IMR-90 (cell line): ENCODE measurements at regions not wholly inside any gene's neighbourhood (a gene's known extent, or its start where the extent isn't known, plus 50 kb on each side); places are given as distances from the start of the nearest gene placed in this dataset.

Source experiments
- ATAC-seq: fragments of 200-7000 bp; cut with Tn5 transposase; 2 replicates; pipeline ENCODE4 v1.9.1; 2020; ENCODE audit warnings: low read depth, mild to moderate bottlenecking, moderate library complexity
- BruUV-seq: library from RNA; stranded (reverse); fragments of 400-500 nt; replicated peaks from 2 replicates; lab custom pipeline; 2021; lab: Mats Ljungman, UMichigan
- CTCF ChIA-PET: fragments of 300-600 bp; formaldehyde crosslinking; extraction: SDS; loops from one replicate; lab custom pipeline; 2021; ENCODE audit warnings: antibody characterized with exemption; lab: Yijun Ruan, JAX
- POLR2A ChIA-PET: fragments of 300-600 bp; sonication (Branson Sonifier 250); formaldehyde crosslinking; loops from one replicate; lab custom pipeline; 2022; ENCODE audit warnings: antibody characterized with exemption; ENCODE audit not compliant: unreplicated experiment; lab: Charles Lee
- DNase-seq: peaks from one replicate; pipeline ENCODE4 v3.0.0; 2013
- H2AFZ ChIP-seq: replicated peaks from 2 replicates; pipeline ENCODE3; 2013; ENCODE audit warnings: low read length, mild to moderate bottlenecking; ENCODE audit not compliant: poor library complexity
- H2AK5ac ChIP-seq: 2 replicates; pipeline ENCODE4 v1.6.1; 2013; ENCODE audit warnings: low read depth, low read length, inconsistent platforms
- H2AK9ac ChIP-seq: replicated peaks from 2 replicates; pipeline ENCODE3; 2013; ENCODE audit warnings: mild to moderate bottlenecking, low read depth, low read length, moderate library complexity; ENCODE audit not compliant: poor library complexity
- H2BK120ac ChIP-seq: 2 replicates; pipeline ENCODE4 v1.6.1; 2013; ENCODE audit warnings: low read depth, low read length, inconsistent platforms
- H2BK15ac ChIP-seq: 3 replicates; pipeline ENCODE4 v1.6.1; 2013; ENCODE audit warnings: low read depth, low read length, inconsistent platforms
- H2BK20ac ChIP-seq: 2 replicates; pipeline ENCODE4 v1.6.1; 2013; ENCODE audit warnings: low read depth, mild to moderate bottlenecking, inconsistent platforms, low read length, moderate library complexity
- H2BK5ac ChIP-seq: 2 replicates; pipeline ENCODE4 v1.6.1; 2013; ENCODE audit warnings: mild to moderate bottlenecking, low read depth, low read length, inconsistent platforms; ENCODE audit not compliant: poor library complexity, severe bottlenecking
- H3K14ac ChIP-seq: replicated peaks from 2 replicates; pipeline ENCODE4 v1.6.1; 2013; ENCODE audit warnings: low read depth, low read length, inconsistent platforms
- H3K18ac ChIP-seq: 2 replicates; pipeline ENCODE4 v1.6.1; 2013; ENCODE audit warnings: low read depth, low read length, control low read depth
- H3K23ac ChIP-seq: 2 replicates; pipeline ENCODE4 v1.6.1; 2013; ENCODE audit warnings: low read depth, low read length, inconsistent platforms
- H3K27ac ChIP-seq: 2 replicates; pipeline ENCODE4 v1.5.1; 2013; ENCODE audit warnings: mild to moderate bottlenecking, control low read depth, low read length; ENCODE audit not compliant: insufficient read depth
- H3K27me3 ChIP-seq: 2 replicates; pipeline ENCODE4 v1.6.1; 2013; ENCODE audit warnings: low read length; ENCODE audit not compliant: control insufficient read depth, insufficient read depth
- H3K36me3 ChIP-seq: 2 replicates; pipeline ENCODE4 v1.6.1; 2013; ENCODE audit warnings: low read length, mixed read lengths; ENCODE audit not compliant: control insufficient read depth, insufficient read depth
- H3K4ac ChIP-seq: 2 replicates; pipeline ENCODE4 v1.6.1; 2013; ENCODE audit warnings: low read depth, low read length, inconsistent platforms
- H3K4me1 ChIP-seq: 2 replicates; pipeline ENCODE4 v1.6.1; 2013; ENCODE audit warnings: low read length, mixed read lengths; ENCODE audit not compliant: control insufficient read depth, insufficient read depth
- H3K4me2 ChIP-seq: 2 replicates; pipeline ENCODE4 v1.6.1; 2013; ENCODE audit warnings: low read depth, mild to moderate bottlenecking, control low read depth, low read length, moderate library complexity
- H3K4me3 ChIP-seq: 2 replicates; pipeline ENCODE4 v1.5.1; 2013; ENCODE audit warnings: low read depth, mild to moderate bottlenecking, control low read depth, low read length, moderate library complexity; ENCODE audit not compliant: insufficient read depth
- H3K56ac ChIP-seq: 2 replicates; pipeline ENCODE4 v1.6.1; 2013; ENCODE audit warnings: low read length, inconsistent platforms; ENCODE audit not compliant: insufficient read depth; ENCODE audit errors: extremely low read depth
- H3K79me1 ChIP-seq, 2 experiments: 2 replicates each; pipeline ENCODE4 v1.6.1; 2013; ENCODE audit warnings: low read length in 2 of 2, inconsistent platforms in 1 of 2, low read depth in 1 of 2
- H3K9ac ChIP-seq: 2 replicates; pipeline ENCODE4 v1.6.1; 2013; ENCODE audit warnings: low read depth, low read length, control low read depth
- H3K9me1 ChIP-seq: 2 replicates; pipeline ENCODE4 v1.6.1; 2013; ENCODE audit warnings: low read length, inconsistent platforms; ENCODE audit not compliant: insufficient read depth
- H3K9me3 ChIP-seq: 2 replicates; pipeline ENCODE4 v1.6.1; 2013; ENCODE audit warnings: low read length; ENCODE audit not compliant: control insufficient read depth, insufficient read depth
- H4K20me1 ChIP-seq: 2 replicates; pipeline ENCODE4 v1.6.1; 2013; ENCODE audit warnings: low read length, inconsistent platforms; ENCODE audit not compliant: insufficient read depth
- H4K5ac ChIP-seq: 2 replicates; pipeline ENCODE4 v1.6.1; 2013; ENCODE audit warnings: mild to moderate bottlenecking, low read depth, low read length, control low read depth
- H4K8ac ChIP-seq, 2 experiments: 2 replicates each; pipeline ENCODE4 v1.6.1; 2013; ENCODE audit warnings: low read depth in 2 of 2, low read length in 2 of 2, control low read depth in 1 of 2, inconsistent platforms in 1 of 2
- H4K91ac ChIP-seq: 2 replicates; pipeline ENCODE4 v1.6.1; 2013; ENCODE audit warnings: low read depth, low read length, inconsistent platforms; ENCODE audit not compliant: insufficient read depth
- MAZ ChIP-seq: IDR thresholded peaks from 2 replicates; pipeline ENCODE4 v1.6.1; 2012; ENCODE audit warnings: low read depth, mild to moderate bottlenecking, low read length, improper control_type of control experiment, moderate library complexity, borderline replicate concordance
- RAD21 ChIP-seq: IDR thresholded peaks from 2 replicates; pipeline ENCODE4 v1.6.1; 2012; ENCODE audit warnings: low read length, improper control_type of control experiment
- RCOR1 ChIP-seq: IDR thresholded peaks from 2 replicates; pipeline ENCODE4 v1.6.1; 2012; ENCODE audit warnings: mild to moderate bottlenecking, low read length, improper control_type of control experiment; ENCODE audit not compliant: insufficient replicate concordance
- SMC3 ChIP-seq: fragments of 150-350 bp; IDR thresholded peaks from 2 replicates; pipeline ENCODE4 v1.6.1; 2016; ENCODE audit warnings: low read depth, mild to moderate bottlenecking, antibody characterized with exemption, low read length, moderate library complexity
- dilution Hi-C: fragments of 300-500 bp; cut with HindIII; formaldehyde crosslinking; loops from one replicate; pipeline ENCODE4 v1.14.3; 2018; ENCODE audit warnings: low sequenced_read_pairs; ENCODE audit not compliant: unreplicated experiment
- in situ Hi-C: fragments of 300-500 bp; cut with MboI; formaldehyde crosslinking; loops from 3 replicates; pipeline ENCODE4 v1.14.3; 2019; ENCODE audit warnings: low sequenced_read_pairs, inconsistent platforms, mixed read lengths
- intact Hi-C: fragments of 100-400 bp; cut with micrococcal nuclease; formaldehyde crosslinking; loops from 2 replicates; pipeline ENCODE4 v1.10.0; 2022
- TF ChIP-seq, protein P1 (sequence below): fragments of 150-350 bp; IDR thresholded peaks from 2 replicates; pipeline ENCODE4 v1.6.1; 2016; ENCODE audit warnings: low read depth, mild to moderate bottlenecking, low read length, moderate library complexity, borderline replicate concordance

DNA sequence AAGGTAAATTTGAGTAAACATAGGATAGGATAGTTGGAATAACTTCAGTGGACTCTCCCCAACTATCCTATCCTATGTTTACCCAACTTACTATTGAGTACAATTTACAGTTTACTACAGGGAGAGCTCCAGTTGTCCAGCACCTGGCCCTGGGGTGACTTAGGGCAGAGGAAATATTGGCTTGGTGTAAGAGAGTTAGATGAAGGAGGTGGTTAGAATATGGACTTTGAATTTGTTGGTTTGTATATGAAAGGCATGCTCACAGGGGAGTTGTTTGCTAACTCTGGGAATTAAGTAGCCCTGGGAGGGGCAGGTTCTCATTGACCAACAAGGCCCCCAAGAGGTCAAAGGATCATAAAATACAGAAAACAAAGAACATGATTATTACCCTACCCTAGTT, 497.7 kb downstream of the ARL4A start:
- H3K14ac ChIP-seq = no peak overlapping the region
- ChIA-PET POLR2A (no interaction called here), CTCF (no interaction called here)
- no peak overlapping the region for H2BK5ac ChIP-seq
- no peak overlapping the region for H4K5ac ChIP-seq
- H3K27ac ChIP-seq = no peak overlapping the region
- H4K8ac ChIP-seq = no peak overlapping the region
- no peak overlapping the region for H3K23ac ChIP-seq
- no peak overlapping the region for H2AK9ac ChIP-seq
- H3K18ac ChIP-seq = no peak overlapping the region
- BruUV-seq = no TSS peak
- in situ Hi-C loops = no loop called here
- no peak overlapping the region for H3K4me3 ChIP-seq
- H3K27me3 ChIP-seq = no peaks in the 10 kb centered on the region
- no peak overlapping the region for H3K56ac ChIP-seq
- H2BK20ac ChIP-seq = no peak overlapping the region
- H2BK120ac ChIP-seq = no peak overlapping the region
- no peaks in the 10 kb centered on the region for H3K9me3 ChIP-seq
- H3K9ac ChIP-seq = no peak overlapping the region
- H2BK15ac ChIP-seq = no peak overlapping the region
- H3K4me2 ChIP-seq = no peak overlapping the region
- ATAC-seq (no peak), DNase-seq (no peak)
- no peak overlapping the region for H2AK5ac ChIP-seq
- no peaks in the 10 kb centered on the region for H3K4me1 ChIP-seq
- dilution Hi-C loops = no loop called here
- TF ChIP-seq RAD21 (no peak), RCOR1 (no peak), SMC3 (no peak), MAZ (no peak)
- TF ChIP-seq, protein P1, sequence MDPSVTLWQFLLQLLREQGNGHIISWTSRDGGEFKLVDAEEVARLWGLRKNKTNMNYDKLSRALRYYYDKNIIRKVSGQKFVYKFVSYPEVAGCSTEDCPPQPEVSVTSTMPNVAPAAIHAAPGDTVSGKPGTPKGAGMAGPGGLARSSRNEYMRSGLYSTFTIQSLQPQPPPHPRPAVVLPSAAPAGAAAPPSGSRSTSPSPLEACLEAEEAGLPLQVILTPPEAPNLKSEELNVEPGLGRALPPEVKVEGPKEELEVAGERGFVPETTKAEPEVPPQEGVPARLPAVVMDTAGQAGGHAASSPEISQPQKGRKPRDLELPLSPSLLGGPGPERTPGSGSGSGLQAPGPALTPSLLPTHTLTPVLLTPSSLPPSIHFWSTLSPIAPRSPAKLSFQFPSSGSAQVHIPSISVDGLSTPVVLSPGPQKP = no peak
- intact Hi-C loops = no loop called here
- no peaks in the 10 kb centered on the region for H3K36me3 ChIP-seq
- H3K9me1 ChIP-seq = no peaks in the 10 kb centered on the region
- no peak overlapping the region for H3K4ac ChIP-seq
- H3K79me1 ChIP-seq = no peaks in the 10 kb centered on the region
- no peaks in the 10 kb centered on the region for H4K20me1 ChIP-seq
- H2AFZ ChIP-seq = no peak overlapping the region
- H4K91ac ChIP-seq = no peak overlapping the region
